Ishikawa (cell line): ENCODE measurements at regions not wholly inside any gene's neighbourhood (a gene's known extent, or its start where the extent isn't known, plus 50 kb on each side); places are given as distances from the start of the nearest gene placed in this dataset.

Experiments
- CEBPB ChIP-seq: IDR thresholded peaks from 2 replicates; pipeline ENCODE4 v1.6.1; 2012
- CREB1 ChIP-seq: IDR thresholded peaks from 2 replicates; pipeline ENCODE4 v1.6.1; 2012; ENCODE audit warnings: low read depth
- EGR1 ChIP-seq: IDR thresholded peaks from 2 replicates; pipeline ENCODE4 v1.6.1; 2012
- EP300 ChIP-seq: IDR thresholded peaks from 2 replicates; pipeline ENCODE4 v1.6.1; 2012; ENCODE audit warnings: borderline replicate concordance
- FOXM1 ChIP-seq: IDR thresholded peaks from 2 replicates; pipeline ENCODE4 v1.6.1; 2012; ENCODE audit warnings: low read depth, borderline replicate concordance
- MAX ChIP-seq: IDR thresholded peaks from 2 replicates; pipeline ENCODE4 v1.6.1; 2012
- NFIC ChIP-seq: IDR thresholded peaks from 2 replicates; pipeline ENCODE4 v1.6.1; 2012
- RAD21 ChIP-seq: IDR thresholded peaks from 2 replicates; pipeline ENCODE4 v1.6.1; 2012; ENCODE audit warnings: low read depth
- REST ChIP-seq: IDR thresholded peaks from 2 replicates; pipeline ENCODE4 v1.6.1; 2012; ENCODE audit warnings: low read depth, mild to moderate bottlenecking
- TAF1 ChIP-seq: IDR thresholded peaks from 2 replicates; pipeline ENCODE4 v1.6.1; 2012; ENCODE audit warnings: low read depth, mild to moderate bottlenecking
- TCF12 ChIP-seq: IDR thresholded peaks from 2 replicates; pipeline ENCODE4 v1.6.1; 2012; ENCODE audit warnings: low read depth
- TEAD4 ChIP-seq: IDR thresholded peaks from 2 replicates; pipeline ENCODE4 v1.6.1; 2012
- USF1 ChIP-seq: IDR thresholded peaks from 2 replicates; pipeline ENCODE4 v1.6.1; 2012
- YY1 ChIP-seq: IDR thresholded peaks from 2 replicates; pipeline ENCODE4 v1.6.1; 2012; ENCODE audit warnings: low read depth
- ZBTB7A ChIP-seq: IDR thresholded peaks from 2 replicates; pipeline ENCODE4 v1.6.1; 2012; ENCODE audit warnings: low read depth

GRCh38 chr5:58357799-58358500 is 101.9 kb downstream of the PLK2 start:
- TF ChIP-seq TCF12: no peak
- no peak for TF ChIP-seq YY1
- TF ChIP-seq NFIC: no peak

- no peak for TF ChIP-seq TCF12
- TF ChIP-seq TEAD4: no peak
- TF ChIP-seq FOXM1: no peak
- no peak for TF ChIP-seq CREB1
- no peak for TF ChIP-seq YY1
- no peak for TF ChIP-seq EGR1
- TF ChIP-seq CEBPB: no peak
- no peak for TF ChIP-seq EP300
- no peak for TF ChIP-seq REST
- TF ChIP-seq USF1: no peak
- TF ChIP-seq RAD21: no peak
- TF ChIP-seq MAX: no peak
- no peak for TF ChIP-seq ZBTB7A
- TF ChIP-seq TAF1: no peak
- TF ChIP-seq NFIC: no peak
These were observed 102.8 kb downstream of the PLK2 start for GRCh38 chr5:58357121-58357520.

- TF ChIP-seq USF1 (no peak), TCF12 (no peak), CREB1 (no peak), TAF1 (no peak), RAD21 (no peak), REST (no peak), YY1 (no peak)
These were observed 103.2 kb downstream of the PLK2 start for GRCh38 chr5:58356662-58357061.

GRCh38 chr5:58354827-58355226 is 105.1 kb downstream of the PLK2 start:
- TF ChIP-seq MAX (no peak), RAD21 (no peak)

- TF ChIP-seq USF1: no peak
- TF ChIP-seq REST: no peak
- TF ChIP-seq FOXM1: no peak
- no peak for TF ChIP-seq CREB1
- no peak for TF ChIP-seq EP300
- no peak for TF ChIP-seq MAX
- TF ChIP-seq YY1: no peak
- no peak for TF ChIP-seq TEAD4
- TF ChIP-seq TAF1: no peak
These were observed 105.9 kb downstream of the PLK2 start for GRCh38 chr5:58353992-58354391.
